Activated CD4-positive, alpha-beta T cell treated with anti-CD3 and anti-CD28 coated beads for 24 hours (primary cell): ENCODE measurements at regions not wholly inside any gene's neighbourhood (a gene's known extent, or its start where the extent isn't known, plus 50 kb on each side); places are given as distances from the start of the nearest gene placed in this dataset.

Source experiments
- DNase-seq, 2 donors: peaks; one replicate each; pipeline ENCODE4 v3.0.0-alpha.2; 2020; ENCODE audit warnings: low read depth in 2 of 2

DNA sequence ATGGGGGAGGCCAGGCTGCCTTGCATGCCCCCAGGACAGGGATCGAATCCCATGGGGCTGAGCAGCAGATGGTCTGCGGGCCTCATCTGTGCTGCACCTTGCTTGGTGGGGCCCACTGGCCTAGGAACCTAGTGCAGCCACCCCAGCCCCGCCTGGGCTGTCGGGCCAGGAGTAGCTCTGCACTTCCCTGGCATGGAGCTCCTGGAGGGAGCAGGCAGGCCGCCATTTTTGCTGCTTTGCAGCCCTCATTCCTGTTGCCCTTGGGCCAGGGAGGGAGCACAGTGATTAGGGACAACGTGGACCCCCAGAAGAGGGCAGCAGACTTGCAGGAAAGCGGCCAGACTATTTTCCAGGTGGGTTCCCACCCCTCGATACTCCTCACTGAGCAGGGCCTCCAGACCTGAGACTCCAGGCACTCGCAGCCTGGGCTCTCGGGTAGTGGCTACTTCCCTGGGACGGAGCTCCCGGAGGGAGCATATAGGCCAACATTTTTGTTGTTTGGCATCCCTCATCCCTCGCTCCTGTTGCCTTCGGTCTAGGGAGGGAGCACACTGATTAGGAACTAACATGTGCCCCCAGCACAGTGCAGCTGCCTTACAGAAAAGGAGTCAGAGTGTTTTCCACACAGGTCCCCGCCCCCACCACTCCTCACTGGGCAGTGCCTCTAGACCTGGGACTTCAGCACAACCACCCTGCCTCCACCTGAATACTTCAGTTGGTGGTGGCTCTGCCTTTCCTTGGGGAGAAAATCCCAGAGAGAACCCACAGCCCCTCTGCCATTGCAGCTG lies 99.5 kb downstream of the MAIP1 start:
- DNase-seq = no peak

DNA sequence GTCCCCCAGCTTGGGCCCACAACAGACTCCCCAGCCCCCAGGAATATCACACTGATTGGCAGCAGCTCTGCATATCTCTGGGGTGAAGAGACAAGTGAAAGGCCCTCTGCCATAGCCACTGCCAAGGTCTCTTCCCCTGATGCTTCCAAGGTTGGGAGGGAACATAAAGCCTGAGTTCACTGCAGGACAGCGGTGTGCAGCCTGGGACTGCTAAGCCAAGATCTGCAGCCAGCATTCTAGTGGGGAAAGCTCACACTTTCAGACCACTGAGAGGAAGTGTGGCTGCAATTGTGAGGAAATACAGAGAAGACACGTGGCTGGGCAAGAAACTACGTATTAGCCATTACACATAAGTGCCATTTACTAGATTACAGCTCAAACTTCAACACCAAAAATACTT lies 100.7 kb downstream of the MAIP1 start:
- no peak for DNase-seq

DNA sequence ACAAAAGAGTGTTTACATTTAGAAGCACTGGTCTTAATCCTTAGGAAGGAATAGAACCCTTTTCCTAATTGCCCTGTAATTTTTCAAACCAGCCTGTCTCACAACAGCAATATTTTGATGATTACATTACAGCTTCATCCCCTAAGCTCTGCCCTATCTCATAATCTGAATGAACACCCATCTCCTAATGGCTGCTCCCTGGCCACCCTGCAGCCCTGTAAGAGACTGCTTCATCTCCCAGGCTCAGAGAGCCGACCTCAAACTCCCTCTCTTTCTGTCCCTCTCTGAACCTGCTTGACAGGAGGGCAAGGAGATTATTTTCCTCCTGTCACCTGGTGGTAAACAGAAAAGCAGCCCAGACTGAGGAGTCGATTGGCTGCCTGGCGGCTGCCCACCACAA lies 107.8 kb downstream of the MAIP1 start:
- no peak for DNase-seq

DNA sequence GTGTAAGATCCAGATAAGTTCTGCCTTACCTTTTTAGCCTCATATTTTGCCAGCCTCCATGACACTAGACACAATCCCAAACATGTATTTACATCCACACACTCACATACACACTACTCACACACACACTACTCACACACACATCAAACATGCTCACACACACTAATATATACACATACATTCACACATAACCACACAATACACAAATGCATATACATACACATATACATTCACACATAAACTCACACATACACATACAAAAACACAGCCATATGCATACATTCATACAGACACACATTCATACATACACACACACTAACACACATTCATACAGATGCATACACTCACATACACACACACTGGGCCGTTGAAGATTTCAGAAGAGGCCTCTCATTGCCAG lies 109.5 kb downstream of the MAIP1 start:
- DNase-seq = no peak

DNA sequence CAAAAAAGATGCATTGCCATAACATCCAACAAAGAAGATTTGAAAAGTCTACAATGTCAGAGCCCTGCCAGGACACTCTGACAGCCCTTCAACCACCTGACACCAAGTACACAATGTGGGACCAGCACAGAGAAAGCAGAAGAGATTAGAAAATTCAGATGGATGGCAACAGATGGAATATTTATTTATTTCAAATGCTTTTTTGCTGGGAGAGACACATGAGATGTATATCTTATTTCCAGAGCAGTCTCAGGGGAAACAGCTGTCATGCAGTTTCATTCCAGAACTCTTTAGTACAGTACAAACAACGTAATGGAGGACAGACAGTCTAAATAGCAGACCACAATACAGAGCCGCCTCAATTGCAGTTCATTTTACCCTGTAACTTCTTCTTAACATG lies 110.1 kb downstream of the MAIP1 start:
- DNase-seq = no peak

DNA sequence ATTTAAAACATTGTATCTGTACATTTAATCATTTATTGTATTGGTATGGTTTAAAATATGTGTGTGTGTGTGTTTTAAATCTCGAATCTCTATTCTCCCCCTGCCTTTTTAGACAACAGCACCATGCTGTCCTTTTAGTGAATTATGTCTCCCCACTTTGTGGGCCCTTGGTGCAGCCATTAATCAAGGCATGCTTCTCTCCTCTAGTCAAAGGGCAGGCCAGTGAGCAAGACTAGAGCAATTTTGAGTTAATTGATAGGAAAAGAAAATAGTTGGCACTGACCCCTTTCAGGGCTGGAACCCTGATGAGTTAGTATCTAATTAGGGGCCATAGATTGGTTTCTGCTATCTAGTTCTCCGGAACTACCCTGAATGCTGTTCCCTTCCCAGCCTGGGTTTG lies 111.0 kb downstream of the MAIP1 start:
- no peak for DNase-seq

DNA sequence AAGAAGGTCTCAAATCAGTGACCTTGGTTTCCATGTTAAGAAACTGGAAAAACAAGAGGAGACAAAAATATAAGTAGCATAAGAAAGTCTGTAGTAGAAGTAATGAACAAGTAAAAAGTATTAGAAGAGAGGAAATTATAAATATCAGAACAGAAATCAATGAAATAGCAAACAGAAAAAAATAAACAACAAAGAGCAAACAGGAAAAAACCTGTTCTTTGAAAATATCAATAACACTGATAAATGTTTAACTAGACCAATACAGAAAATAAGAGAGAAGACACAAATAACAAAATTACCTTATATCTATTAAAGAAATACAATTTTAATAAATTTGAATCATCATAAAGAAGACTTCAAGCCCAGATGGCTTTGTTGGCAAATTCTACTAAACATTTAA lies 113.3 kb downstream of the MAIP1 start:
- no peak for DNase-seq

DNA sequence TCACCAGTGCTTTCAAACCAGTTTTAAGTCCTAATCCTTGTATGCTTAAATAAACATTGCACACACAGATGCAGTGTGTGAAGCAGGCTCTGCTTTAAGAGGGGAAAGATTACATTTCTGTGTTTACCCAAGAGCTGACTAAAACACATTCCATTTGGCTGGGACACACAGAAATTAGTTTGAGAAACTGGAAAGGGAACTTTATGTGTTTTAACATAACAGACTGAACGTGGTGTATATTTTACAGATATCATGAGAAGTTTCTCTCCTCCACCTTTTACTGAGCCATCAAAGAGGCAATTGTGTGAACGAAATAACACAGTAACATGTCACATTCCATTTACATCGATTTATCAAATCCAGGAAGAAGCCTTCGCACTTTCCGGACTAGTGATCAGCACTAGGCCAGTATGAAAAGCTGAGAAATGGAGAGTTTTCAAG lies 121.8 kb downstream of the MAIP1 start:
- no peak for DNase-seq

DNA sequence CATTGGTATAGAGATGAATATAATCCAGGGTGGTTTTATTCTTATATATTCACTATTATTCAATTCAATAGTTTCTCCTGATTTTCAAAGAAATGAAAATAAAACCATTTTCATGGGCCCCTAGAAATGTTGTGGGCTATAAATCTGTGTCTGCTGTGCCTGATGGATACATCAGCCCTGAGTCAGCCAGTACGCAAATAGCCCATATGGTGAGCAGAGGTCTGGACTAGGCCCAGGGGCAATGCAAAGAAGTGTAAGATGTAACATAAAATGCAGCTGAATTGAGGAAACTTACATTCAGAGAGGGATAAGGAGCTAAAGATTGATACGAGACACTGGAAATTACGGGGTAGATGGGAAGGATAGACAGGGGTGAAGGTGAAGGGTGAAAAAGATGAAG lies 122.5 kb downstream of the MAIP1 start:
- DNase-seq = no peak

DNA sequence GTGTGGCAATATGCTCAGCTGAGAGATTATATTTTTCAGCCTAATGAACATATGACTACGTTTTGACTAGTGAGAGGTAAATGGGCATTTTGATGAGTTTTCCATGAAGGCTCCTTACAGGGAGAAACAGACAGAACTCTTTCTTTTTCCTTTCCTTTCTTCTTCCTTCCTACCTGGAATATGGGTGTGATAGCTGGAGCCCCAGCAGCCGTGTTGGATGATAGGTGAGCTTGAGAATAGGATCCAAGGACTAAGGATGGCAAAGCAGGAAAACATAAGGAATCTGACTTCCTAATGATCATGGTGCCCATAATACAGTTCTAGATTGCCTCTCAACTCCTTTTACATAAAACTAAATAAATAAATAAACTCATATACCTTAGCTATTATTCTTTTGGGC lies 124.0 kb downstream of the MAIP1 start:
- DNase-seq = no peak

DNA sequence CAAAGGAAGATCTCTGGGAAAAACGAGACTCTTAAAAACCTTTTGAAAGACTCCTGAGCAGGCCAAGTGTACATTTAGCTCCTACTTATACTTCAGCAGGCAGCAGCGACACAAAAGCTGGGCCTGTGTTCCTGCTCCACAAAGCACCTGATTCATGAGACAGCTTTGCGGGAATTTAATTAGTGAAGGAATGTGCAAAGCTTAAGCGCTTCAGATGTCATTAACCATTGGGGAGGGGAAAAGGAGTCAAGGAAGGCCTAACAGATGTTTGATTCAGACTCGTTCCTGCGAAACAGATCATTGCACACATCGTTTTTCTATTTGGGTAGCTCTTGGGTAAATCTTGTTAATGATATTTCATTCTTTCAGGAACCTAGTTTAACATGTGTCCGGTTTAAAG lies 125.9 kb downstream of the MAIP1 start:
- DNase-seq = no peak

DNA sequence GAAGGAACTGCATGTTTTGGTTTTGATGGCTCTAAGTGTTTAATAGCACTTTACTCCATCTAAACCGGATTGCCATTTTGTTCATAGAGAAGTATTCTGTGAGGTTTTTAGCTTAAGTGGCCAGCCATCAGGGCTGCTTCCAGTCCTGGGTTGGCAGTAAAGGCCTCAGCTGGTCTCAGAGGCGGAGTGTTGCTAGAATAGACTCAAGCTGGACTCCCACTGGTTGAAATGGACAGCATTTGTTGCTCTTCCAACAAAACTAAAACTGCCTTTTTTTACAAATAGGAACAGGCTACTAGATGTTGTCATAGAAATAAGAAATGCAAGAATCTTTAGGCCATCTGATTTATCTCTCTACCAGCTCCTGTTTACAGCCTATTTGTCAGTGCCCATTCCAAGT lies 126.4 kb downstream of the MAIP1 start:
- no peak for DNase-seq

DNA sequence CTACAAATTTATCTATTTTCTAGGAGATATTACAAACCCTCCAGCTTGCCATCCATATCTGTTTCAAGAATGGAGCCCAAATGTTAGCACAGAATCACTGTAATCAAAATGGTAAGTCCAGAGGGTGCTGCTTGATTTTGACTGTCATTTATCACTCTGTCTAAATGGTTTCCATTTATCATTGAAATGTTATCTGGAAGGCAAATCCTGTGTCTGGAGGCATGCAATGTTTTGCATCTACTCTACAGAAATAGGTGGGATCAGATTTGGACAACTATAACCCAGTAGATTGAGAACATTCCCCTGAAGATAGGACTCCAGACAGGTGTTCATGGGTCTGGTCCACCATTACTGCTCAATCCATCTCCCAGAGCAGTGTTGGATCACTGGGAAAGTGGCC lies 128.7 kb downstream of the MAIP1 start:
- DNase-seq = no peak

DNA sequence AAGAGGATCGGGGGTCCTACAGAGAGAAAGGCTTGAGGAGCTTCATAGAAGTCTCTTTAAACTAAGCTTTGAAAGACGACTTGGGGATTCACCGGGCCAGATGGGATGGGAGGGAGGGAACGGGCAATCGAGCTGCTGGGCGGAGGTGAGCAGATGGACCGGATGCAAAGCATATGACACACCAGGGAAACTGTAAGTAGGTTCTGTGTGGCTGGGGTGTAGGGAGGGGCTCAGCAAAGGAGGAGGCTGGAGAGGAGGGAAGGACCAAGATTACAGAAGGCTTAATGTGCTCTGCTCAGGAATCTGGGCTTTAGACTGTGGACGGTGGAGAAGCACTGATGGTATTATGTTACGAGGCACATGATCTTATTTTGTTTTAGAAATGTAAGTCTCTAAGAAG lies 131.5 kb downstream of the MAIP1 start:
- no peak for DNase-seq

DNA sequence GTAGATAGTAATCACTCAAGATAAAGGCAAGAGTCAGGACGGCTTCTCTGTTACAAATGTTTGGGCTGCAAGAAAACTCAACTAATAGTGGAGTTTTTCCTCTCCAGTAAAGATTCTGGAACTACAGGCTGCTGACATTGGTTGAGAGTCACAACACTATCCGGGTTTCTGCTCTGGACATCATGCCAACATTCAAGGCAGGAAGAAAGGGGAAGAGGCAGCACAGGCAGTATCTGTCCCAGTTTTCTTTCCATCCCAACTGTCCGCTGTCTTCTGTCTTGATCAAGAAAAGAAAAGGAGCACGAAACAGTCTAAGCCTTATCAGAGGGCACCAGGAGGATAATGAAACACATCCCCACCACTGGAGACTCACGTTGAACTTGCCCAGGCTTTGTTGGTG lies 132.1 kb downstream of the MAIP1 start:
- no peak for DNase-seq

DNA sequence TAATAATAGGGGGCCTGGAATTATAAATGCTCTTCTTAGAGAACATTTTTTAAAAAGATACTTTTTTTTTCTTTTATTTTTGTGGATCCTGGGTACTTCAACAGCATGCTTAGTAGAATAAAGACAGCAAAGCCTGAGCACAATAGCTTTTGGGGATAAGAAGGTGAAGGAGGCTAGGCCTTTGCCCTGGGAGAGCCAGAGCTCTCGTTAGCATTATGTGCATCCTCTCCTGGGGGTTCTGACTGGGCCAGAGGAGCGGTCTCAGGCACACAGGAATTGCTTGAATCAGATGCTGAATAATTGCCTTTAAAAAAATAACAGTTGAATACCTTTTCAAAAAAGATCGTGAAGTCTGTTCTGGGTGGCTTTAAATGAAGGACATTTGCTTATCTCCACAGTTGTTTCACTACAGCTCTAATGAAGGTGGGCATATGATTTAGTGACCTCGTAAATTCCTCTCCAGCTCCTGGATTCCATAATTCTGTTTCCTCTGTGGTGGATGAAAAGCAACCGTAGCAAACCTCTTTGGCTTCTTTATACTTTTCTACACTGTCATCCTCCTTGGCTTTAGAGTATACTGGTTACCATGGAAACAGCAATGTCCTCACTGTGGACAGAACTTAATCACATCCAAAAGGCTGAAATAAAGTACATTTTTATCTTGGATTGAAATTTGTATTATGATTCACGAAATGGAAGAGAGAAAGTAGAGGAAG lies 133.8 kb downstream of the MAIP1 start:
- no peak for DNase-seq

DNA sequence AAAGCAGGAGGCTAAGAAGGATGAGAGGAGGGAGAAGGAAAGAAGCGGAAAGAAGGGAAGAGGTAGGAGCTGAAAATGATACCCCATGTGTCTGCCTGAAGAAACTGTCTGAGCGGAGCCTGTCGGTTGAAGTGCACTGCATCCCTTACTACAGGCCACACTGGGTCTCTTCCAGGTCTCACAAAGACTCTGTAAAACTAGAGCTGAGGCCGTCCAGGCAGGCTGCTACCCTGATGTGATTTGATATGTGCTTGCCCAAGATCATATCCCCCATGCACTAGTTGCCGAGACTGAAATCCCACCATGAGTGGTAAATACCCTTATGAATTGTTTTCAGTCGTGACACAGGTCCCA lies 134.4 kb downstream of the MAIP1 start:
- DNase-seq = no peak

DNA sequence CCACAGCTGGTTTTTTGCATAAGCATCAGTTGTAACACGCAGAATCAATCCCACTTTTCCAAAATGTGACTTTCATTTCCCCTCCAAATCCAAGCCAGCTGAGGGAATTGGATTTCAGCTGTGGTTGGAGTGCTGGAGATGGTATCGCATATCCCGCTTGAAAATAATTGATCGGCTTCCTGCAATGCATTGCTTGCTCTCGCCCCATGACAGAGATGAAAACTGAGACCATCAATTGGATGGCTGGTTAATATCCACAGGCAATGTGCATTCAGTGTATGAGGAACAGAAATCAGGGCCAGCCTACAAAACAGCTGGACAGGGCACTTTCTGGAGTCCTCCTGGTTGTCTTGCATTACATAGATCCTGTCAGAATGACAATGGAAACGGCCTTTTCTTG lies 135.3 kb downstream of the MAIP1 start:
- DNase-seq = no peak

DNA sequence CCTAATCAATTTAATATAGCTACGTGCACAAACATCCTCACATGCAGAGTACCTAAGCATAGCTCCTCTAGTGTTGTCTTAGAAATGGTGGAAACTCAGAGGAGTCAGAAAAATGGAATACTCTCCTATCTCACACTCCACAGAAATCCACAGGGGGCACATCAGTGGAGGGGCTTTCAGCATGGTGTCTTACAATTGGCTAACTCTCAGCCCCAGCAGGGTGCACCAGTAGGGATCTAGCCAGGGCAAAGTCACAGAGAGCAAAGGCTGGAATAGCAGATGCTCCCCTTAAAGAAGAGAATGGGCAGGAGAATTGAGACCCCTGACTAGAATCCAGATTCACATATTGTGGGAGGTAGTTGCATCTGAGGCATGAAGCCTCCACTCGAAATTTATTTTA lies 135.7 kb downstream of the MAIP1 start:
- DNase-seq = no peak

DNA sequence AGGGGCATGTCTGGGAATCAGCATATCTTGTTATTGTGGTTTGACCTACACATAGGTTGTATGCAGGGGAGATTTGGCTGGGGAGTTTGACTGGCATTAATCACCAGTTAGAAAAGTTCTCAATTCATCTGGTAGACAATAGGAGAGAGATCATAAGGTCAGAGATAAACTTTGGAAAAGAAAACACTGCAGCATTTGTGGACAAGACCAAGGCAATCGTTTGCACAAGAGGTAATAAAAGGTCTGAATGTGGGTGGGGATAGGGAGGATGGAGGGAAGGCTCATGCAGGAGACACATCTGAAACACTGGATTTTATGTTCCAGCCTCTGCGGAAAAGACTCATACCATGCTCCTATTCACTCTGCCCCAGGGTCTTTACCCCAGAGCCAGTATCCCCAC lies 136.9 kb downstream of the MAIP1 start:
- no peak for DNase-seq

DNA sequence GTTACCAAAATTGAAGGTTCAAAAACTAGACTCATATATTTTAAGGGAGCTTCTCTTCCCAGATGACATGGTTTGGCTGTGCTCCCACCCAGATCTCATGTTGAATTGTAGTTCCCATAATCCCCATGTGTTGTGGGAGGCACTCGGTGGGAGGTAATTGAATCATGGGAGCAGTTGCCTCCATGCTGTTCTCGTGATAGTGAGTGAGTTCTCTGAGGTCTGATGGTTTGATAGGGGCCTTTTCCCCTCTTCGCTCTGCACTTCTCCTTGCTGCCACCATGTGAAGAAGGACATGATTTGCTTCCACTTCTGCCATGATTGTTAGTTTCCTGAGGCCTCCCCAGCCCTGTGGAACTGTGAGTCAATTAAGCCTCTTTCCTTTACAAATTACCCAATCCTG lies 140.1 kb downstream of the MAIP1 start:
- DNase-seq = no peak

DNA sequence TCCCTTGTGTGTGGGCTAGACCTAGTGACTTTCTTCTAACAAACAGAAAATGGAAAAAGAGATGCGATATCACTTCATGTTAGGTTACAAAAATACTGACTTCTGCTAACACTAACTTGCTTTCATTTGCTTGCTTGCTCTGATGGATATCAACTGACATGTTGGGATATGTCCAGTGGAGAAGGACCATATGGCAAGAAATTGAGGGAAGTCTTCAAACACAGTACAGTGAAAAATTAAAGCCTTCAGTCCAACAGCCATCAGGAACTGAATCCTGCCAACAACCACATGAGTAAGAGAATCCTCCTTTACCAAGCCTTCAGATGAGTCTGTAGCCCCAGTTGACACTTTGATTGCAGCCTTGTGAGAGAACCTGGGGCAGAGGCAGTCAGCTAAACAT lies 143.9 kb downstream of the MAIP1 start:
- DNase-seq = no peak

DNA sequence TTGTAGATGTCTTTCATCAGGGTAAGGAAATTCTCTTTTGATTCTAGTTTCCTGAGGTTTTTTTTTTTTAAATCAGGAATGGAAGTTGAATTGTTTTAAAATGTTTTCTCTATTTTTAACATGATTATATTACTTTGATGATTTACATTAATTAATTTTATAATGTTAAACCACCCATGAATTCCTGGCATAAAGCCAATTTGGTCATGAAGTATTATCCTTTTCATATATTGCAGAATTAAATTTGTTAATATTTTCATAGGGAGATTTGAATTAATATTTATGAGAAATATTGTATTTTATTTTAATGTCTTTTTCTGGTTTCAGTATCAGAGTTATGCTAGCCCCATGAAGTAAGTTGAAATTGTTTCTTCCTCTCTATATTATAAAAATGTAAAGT lies 144.6 kb downstream of the MAIP1 start:
- DNase-seq = no peak

DNA sequence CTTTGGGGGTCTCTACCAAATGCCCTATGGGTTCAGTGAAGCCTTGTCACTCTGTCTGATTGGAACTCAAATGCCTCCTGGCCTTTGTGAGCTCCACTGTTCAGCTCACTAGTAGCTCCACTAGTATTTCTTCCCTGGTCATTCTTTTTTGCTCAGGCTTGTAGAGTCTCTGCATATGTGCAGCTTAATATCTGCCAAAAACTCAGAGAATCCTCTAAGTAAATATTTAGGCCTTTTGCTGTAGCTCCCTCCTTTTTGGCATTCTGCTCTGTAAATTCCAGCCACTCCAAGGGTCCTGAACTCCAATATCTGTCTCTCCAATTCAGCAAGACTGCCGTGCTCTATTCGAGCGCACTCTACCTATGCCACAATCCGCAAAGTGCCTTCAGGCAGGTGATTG lies 146.5 kb downstream of the MAIP1 start:
- no peak for DNase-seq
